ENCODE measurements at regions not wholly inside any gene's neighbourhood (a gene's known extent, or its start where the extent isn't known, plus 50 kb on each side); places are given as distances from the start of the nearest gene placed in this dataset.

DNA sequence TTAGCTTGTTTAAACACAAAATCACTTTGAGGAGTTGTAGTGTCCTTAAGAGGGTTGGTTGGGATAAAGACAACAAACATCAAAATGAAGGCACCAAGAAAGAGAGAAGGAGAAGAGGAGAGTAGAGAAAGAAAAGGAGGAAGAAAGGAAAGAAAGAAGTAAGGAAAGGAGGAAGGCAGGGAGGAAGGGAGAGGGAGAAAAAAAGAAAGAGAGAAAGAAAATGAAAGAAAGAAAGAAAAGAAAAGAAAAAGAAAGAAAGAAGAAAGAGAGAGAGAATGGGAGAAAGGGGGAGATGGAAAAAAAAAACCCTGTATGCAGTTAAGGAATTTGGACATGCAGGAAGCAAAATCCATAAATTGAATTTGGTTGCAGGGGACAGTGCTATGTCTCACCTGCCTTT lies 635.4 kb upstream of the FZD8 start:
- no TSS peak for BruUV-seq (replicated peaks)
- H3K4me3 ChIP-seq (replicated peaks in 1 of 2; ENCODE audit: low read depth in 1 of 2, low read length in 2 of 2), result no peak overlapping the region
- ATAC-seq, result no peak

More for the DNA sequence above, 635.4 kb upstream of the FZD8 start:
- Histone ChIP-seq H3K27ac (ENCODE audit: low read depth, low read length) (no peak overlapping the region), H3K79me2 (ENCODE audit: insufficient read depth, low read length) (no peaks in the 10 kb centered on the region), H3K4me2 (ENCODE audit: low read length) (no peak overlapping the region), H3K9me2 (ENCODE audit: insufficient read depth) (no peaks in the 10 kb centered on the region), H3K9ac (ENCODE audit: low read length) (no peak overlapping the region), H3K27me3 (ENCODE audit: insufficient read depth, low read length) (no peaks in the 10 kb centered on the region), H3K36me3 (ENCODE audit: control insufficient read depth in 1 of 2, insufficient read depth in 2 of 2, low read length in 2 of 2) (no peaks in the 10 kb centered on the region), H4K20me1 (ENCODE audit: insufficient read depth) (no peaks in the 10 kb centered on the region), H2AFZ (ENCODE audit: low read depth, low read length, poor library complexity, severe bottlenecking) (no peak overlapping the region), H3K9me3 (ENCODE audit: control insufficient read depth in 1 of 2, insufficient read depth in 1 of 2, low read depth in 1 of 2, low read length in 2 of 2) (peaks cover 0 to 24% of the 10 kb centered on the region in 2 experiments; a peak in 2 of 4 replicates), H3K4me1 (ENCODE audit: control insufficient read depth in 1 of 2, insufficient read depth in 2 of 2, low read length in 2 of 2) (no peaks in the 10 kb centered on the region)
- RAD21 ChIA-PET (ENCODE audit: low non-redundant PET in 1 of 2, low total read pairs in 2 of 2, uncharacterized antibody in 2 of 2, unreplicated experiment in 2 of 2), result no interaction called here
- intact Hi-C loops (cut with micrococcal nuclease), result no loop called here
- CTCF ChIA-PET, result no interaction called here
- TF ChIP-seq CBX3 (IDR thresholded peaks at IDR 0.05; ENCODE audit: low read depth), result no peak
- TF ChIP-seq SP1 (IDR thresholded peaks at IDR 0.05; ENCODE audit: low read depth), result no peak
- no peak for TF ChIP-seq CTCF (IDR thresholded peaks at IDR 0.05 in 2 of 3, conservative IDR thresholded peaks at IDR 0.05 in 1 of 3; ENCODE audit: borderline replicate concordance in 1 of 3, insufficient read depth in 1 of 3, low read depth in 2 of 3, low read length in 2 of 3)
- TF ChIP-seq ELF1 (IDR thresholded peaks at IDR 0.05; ENCODE audit: borderline replicate concordance, low read depth), result no peak
- TF ChIP-seq EZH2phosphoT487 (IDR thresholded peaks at IDR 0.05; ENCODE audit: borderline replicate concordance), result no peak
- no peak for TF ChIP-seq JUND (IDR thresholded peaks at IDR 0.05)
- no peak for TF ChIP-seq EZH2 (IDR thresholded peaks at IDR 0.05)
- TF ChIP-seq SIN3A (IDR thresholded peaks at IDR 0.05; ENCODE audit: low read depth), result no peak
- TF ChIP-seq SRF (IDR thresholded peaks at IDR 0.05; ENCODE audit: low read depth), result no peak
- TF ChIP-seq POLR2A (IDR thresholded peaks at IDR 0.05; ENCODE audit: borderline replicate concordance, extremely low read depth, insufficient read depth, insufficient read length), result no peak
- no peak for TF ChIP-seq YY1 (IDR thresholded peaks at IDR 0.05; ENCODE audit: extremely low read depth, insufficient replicate concordance, low read depth, low read length)
- TF ChIP-seq, protein P1, sequence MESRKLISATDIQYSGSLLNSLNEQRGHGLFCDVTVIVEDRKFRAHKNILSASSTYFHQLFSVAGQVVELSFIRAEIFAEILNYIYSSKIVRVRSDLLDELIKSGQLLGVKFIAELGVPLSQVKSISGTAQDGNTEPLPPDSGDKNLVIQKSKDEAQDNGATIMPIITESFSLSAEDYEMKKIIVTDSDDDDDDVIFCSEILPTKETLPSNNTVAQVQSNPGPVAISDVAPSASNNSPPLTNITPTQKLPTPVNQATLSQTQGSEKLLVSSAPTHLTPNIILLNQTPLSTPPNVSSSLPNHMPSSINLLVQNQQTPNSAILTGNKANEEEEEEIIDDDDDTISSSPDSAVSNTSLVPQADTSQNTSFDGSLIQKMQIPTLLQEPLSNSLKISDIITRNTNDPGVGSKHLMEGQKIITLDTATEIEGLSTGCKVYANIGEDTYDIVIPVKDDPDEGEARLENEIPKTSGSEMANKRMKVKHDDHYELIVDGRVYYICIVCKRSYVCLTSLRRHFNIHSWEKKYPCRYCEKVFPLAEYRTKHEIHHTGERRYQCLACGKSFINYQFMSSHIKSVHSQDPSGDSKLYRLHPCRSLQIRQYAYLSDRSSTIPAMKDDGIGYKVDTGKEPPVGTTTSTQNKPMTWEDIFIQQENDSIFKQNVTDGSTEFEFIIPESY (IDR thresholded peaks at IDR 0.05; ENCODE audit: extremely low read depth, insufficient replicate concordance, low read length), result no peak
- TF ChIP-seq TCF7L2 (IDR thresholded peaks at IDR 0.05; ENCODE audit: borderline replicate concordance, extremely low read depth, insufficient read depth, insufficient read length), result no peak
- POLR2A ChIA-PET, result no interaction called here
- no peak for DNase-seq (ENCODE audit: low read depth, low spot score)
